SK-N-MC (cell line): ENCODE measurements at regions not wholly inside any gene's neighbourhood (a gene's known extent, or its start where the extent isn't known, plus 50 kb on each side); places are given as distances from the start of the nearest gene placed in this dataset.

Experiments used
- EZH2 ChIP-seq: fragments of 200-600 bp; sonication (generic); IDR thresholded peaks from one replicate; pipeline ENCODE4 v1.6.1; 2017; ENCODE audit warnings: antibody characterized with exemption
- FOXP2 ChIP-seq: optimal IDR thresholded peaks from 2 replicates; pipeline ENCODE3; 2011; ENCODE audit warnings: mild to moderate bottlenecking, moderate library complexity; ENCODE audit not compliant: insufficient read depth; ENCODE audit errors: extremely low read length, control extremely low read depth
- POLR2AphosphoS5 ChIP-seq: IDR thresholded peaks from 2 replicates; pipeline ENCODE4 v1.6.1; 2012; ENCODE audit warnings: mild to moderate bottlenecking, low read depth, low read length, borderline replicate concordance

- TF ChIP-seq EZH2: no peak
- TF ChIP-seq POLR2AphosphoS5: no peak
- no peak for TF ChIP-seq FOXP2
Measured at GRCh38 chr13:50539791-50540530, 303.5 kb downstream of the DLEU7 start.
